HL-60 (cell line): ENCODE measurements at regions not wholly inside any gene's neighbourhood (a gene's known extent, or its start where the extent isn't known, plus 50 kb on each side); places are given as distances from the start of the nearest gene placed in this dataset.

ENCODE experiments used
- GABPA ChIP-seq: IDR thresholded peaks from 2 replicates; pipeline ENCODE4 v1.6.1; 2012; ENCODE audit warnings: low read depth
- POLR2AphosphoS5 ChIP-seq: IDR thresholded peaks from 2 replicates; pipeline ENCODE4 v1.6.1; 2012; ENCODE audit warnings: low read depth
- TF ChIP-seq, protein P1 (sequence below): IDR thresholded peaks from one replicate; pipeline ENCODE4 v1.5.1; 2011; ENCODE audit warnings: low read length, control low read depth, inconsistent platforms; ENCODE audit not compliant: insufficient read depth

DNA sequence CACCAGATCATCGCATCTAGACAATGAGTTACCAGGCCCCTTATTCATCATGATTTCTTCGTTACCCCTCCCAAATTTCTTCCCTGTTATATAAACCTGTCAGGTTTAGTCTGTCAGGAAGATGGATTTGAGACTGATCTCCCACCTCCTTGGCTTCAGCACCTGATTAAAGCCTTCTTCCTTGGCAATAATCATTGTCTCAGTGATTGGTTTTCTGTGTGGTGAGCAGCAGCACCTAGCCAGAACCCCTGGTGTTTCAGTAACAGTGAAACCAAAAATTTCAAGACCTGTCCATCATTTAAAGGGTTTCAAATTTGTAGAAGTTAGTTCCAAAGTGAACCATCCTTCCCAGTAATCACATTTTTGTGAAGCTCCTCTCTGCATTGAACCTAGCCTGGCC is 209.8 kb upstream of the GJE1 start:
- TF ChIP-seq GABPA: no peak
- no peak for TF ChIP-seq POLR2AphosphoS5
- TF ChIP-seq, protein P1, sequence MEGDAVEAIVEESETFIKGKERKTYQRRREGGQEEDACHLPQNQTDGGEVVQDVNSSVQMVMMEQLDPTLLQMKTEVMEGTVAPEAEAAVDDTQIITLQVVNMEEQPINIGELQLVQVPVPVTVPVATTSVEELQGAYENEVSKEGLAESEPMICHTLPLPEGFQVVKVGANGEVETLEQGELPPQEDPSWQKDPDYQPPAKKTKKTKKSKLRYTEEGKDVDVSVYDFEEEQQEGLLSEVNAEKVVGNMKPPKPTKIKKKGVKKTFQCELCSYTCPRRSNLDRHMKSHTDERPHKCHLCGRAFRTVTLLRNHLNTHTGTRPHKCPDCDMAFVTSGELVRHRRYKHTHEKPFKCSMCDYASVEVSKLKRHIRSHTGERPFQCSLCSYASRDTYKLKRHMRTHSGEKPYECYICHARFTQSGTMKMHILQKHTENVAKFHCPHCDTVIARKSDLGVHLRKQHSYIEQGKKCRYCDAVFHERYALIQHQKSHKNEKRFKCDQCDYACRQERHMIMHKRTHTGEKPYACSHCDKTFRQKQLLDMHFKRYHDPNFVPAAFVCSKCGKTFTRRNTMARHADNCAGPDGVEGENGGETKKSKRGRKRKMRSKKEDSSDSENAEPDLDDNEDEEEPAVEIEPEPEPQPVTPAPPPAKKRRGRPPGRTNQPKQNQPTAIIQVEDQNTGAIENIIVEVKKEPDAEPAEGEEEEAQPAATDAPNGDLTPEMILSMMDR: no peak
